ENCODE measurements at regions not wholly inside any gene's neighbourhood (a gene's known extent, or its start where the extent isn't known, plus 50 kb on each side); places are given as distances from the start of the nearest gene placed in this dataset.
"Not testable (repeated sequence)": the region's sequence is repeated elsewhere in the genome, so short reads cannot be mapped to it uniquely, and the experiment has no call there.

DNA sequence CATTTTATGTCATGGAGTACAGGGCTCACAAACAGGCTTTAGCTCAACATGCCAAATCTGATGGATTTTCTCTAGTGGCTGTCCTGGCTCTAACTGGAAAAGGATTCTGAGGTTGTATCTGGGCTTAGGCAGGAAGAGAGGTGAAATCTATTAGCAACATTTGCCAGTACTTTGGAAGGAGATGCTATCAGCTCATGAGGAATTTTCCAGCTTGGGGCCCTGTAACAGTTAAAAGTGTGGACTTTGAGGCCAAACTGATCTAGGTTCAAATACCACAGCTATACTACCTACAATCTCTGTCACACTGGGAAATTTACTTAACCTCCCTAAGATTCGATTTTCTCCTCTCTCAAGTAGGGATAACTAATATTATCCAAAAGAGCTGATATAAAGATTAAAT lies 119.0 kb upstream of the HCCS start:
- TF ChIP-seq, protein P1, sequence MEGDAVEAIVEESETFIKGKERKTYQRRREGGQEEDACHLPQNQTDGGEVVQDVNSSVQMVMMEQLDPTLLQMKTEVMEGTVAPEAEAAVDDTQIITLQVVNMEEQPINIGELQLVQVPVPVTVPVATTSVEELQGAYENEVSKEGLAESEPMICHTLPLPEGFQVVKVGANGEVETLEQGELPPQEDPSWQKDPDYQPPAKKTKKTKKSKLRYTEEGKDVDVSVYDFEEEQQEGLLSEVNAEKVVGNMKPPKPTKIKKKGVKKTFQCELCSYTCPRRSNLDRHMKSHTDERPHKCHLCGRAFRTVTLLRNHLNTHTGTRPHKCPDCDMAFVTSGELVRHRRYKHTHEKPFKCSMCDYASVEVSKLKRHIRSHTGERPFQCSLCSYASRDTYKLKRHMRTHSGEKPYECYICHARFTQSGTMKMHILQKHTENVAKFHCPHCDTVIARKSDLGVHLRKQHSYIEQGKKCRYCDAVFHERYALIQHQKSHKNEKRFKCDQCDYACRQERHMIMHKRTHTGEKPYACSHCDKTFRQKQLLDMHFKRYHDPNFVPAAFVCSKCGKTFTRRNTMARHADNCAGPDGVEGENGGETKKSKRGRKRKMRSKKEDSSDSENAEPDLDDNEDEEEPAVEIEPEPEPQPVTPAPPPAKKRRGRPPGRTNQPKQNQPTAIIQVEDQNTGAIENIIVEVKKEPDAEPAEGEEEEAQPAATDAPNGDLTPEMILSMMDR (IDR thresholded peaks at IDR 0.05; ENCODE audit: low read depth, low read length): no peak
- in situ Hi-C loops (cut with HindIII; ENCODE audit: low sequenced_read_pairs): no loop called here

GRCh38 chrX:11007076-11007475 lies 104.1 kb upstream of the HCCS start:
- DNase-seq (ENCODE audit: low read depth, low spot score); in situ Hi-C loops (cut with HindIII; ENCODE audit: low sequenced_read_pairs); H3K4me3 ChIP-seq (ENCODE audit: low read depth, low read length): not testable (repeated sequence)

More for the DNA sequence above, 119.0 kb upstream of the HCCS start:
- no peak for DNase-seq (ENCODE audit: low read depth, low spot score)
- H3K4me3 ChIP-seq (ENCODE audit: low read depth, low read length): no peak overlapping the region

DNA sequence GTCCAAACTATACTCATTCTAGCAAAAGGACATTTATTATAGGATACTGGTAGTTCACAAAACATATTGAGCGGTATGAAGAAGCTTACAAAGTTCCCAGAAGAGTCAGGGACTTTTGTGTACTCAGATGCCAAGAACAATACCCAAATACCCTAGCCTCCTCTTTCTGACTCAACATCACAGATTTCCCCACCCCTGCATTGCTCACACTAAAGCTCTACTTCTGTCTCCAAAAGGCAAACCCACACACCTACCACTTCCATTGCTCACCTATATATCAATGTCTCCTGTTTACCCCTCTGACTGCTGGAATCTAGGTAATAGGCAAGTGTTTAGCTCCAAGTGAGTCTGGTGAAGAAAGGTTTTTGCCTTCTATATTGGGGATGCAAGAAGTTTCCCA lies 100.7 kb upstream of the HCCS start:
- no peak overlapping the region for H3K4me3 ChIP-seq (ENCODE audit: low read depth, low read length)
- in situ Hi-C loops (cut with HindIII; ENCODE audit: low sequenced_read_pairs): no loop called here
- DNase-seq (ENCODE audit: low read depth, low spot score): no peak
- TF ChIP-seq, protein P1 (IDR thresholded peaks at IDR 0.05; ENCODE audit: low read depth, low read length): no peak

DNA sequence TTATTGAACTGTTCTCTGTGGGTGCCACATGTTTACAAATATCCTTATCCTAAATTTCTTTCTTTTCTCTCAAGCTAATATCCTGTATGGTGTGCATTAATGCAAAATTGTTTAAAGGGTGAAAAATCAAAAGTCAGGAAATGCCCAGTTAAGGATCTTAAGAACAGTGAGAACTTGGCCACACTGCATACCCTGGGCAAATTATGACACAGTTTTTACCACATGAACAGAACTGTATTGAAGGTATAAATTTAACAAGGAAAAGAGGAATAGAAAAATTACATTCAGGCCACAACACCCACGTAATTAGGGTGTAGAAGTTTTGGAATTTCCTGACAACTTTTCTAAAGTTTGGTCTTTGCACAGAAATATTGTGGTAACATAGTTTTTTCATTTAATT lies 94.4 kb upstream of the HCCS start:
- DNase-seq (ENCODE audit: low read depth, low spot score): no peak
- in situ Hi-C loops (cut with HindIII; ENCODE audit: low sequenced_read_pairs): no loop called here
- TF ChIP-seq, protein P1 (IDR thresholded peaks at IDR 0.05; ENCODE audit: low read depth, low read length): no peak
- no peak overlapping the region for H3K4me3 ChIP-seq (ENCODE audit: low read depth, low read length)

GRCh38 chrX:11022588-11022987 lies 88.5 kb upstream of the HCCS start:
- DNase-seq (ENCODE audit: low read depth, low spot score); in situ Hi-C loops (cut with HindIII; ENCODE audit: low sequenced_read_pairs); H3K4me3 ChIP-seq (ENCODE audit: low read depth, low read length): not testable (repeated sequence)

DNA sequence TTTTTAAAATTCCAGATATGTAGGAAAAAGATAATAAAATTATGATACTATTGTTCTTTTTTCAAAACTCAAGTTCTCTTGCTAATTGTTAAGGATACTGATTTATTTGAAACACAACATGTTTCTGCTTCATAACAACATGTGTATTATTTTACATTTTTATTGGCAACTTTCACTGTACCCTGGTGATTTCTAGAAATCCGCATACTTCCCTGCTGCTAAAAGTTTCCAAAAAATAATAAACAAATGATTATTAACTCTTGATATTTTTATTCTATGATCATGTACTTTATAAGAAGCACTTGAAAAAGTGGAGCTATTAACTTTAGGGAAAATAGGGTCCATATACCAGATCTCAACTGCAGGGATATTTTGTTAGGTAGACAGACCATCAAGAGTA lies 71.2 kb upstream of the HCCS start:
- H3K4me3 ChIP-seq (ENCODE audit: low read depth, low read length): no peak overlapping the region
- DNase-seq (ENCODE audit: low read depth, low spot score): no peak
- in situ Hi-C loops (cut with HindIII; ENCODE audit: low sequenced_read_pairs): no loop called here
- TF ChIP-seq, protein P1 (IDR thresholded peaks at IDR 0.05; ENCODE audit: low read depth, low read length): no peak

GRCh38 chrX:11040405-11040804 lies 70.7 kb upstream of the HCCS start:
- TF ChIP-seq, protein P1 (IDR thresholded peaks at IDR 0.05; ENCODE audit: low read depth, low read length): no peak
- in situ Hi-C loops (cut with HindIII; ENCODE audit: low sequenced_read_pairs): no loop called here
- no peak overlapping the region for H3K4me3 ChIP-seq (ENCODE audit: low read depth, low read length)
- DNase-seq (ENCODE audit: low read depth, low spot score): no peak

GRCh38 chrX:11040996-11041395 lies 70.1 kb upstream of the HCCS start:
- in situ Hi-C loops (cut with HindIII; ENCODE audit: low sequenced_read_pairs): no loop called here
- no peak overlapping the region for H3K4me3 ChIP-seq (ENCODE audit: low read depth, low read length)
- no peak for DNase-seq (ENCODE audit: low read depth, low spot score)
- TF ChIP-seq, protein P1 (IDR thresholded peaks at IDR 0.05; ENCODE audit: low read depth, low read length): no peak
